ENCODE measurements at regions not wholly inside any gene's neighbourhood (a gene's known extent, or its start where the extent isn't known, plus 50 kb on each side); places are given as distances from the start of the nearest gene placed in this dataset.

GRCh38 chr9:115400796-115401195 lies 282.8 kb upstream of the TNC start:
- H3K4me3 ChIP-seq (ENCODE audit: low read depth, low read length) = no peak overlapping the region
- peak; percentile 83 for DNase-seq (ENCODE audit: low read depth)
- in situ Hi-C loops (cut with HindIII; ENCODE audit: low sequenced_read_pairs) = no loop called here
- TF ChIP-seq CTCF (IDR thresholded peaks at IDR 0.05; ENCODE audit: low read depth, low read length, missing control alignments) = no peak

GRCh38 chr9:115401756-115402327 lies 283.9 kb upstream of the TNC start:
- in situ Hi-C loops (cut with HindIII; ENCODE audit: low sequenced_read_pairs) = no loop called here
- no peak for DNase-seq (ENCODE audit: low read depth)
- no peak overlapping the region for H3K4me3 ChIP-seq (ENCODE audit: low read depth, low read length)
- no peak for TF ChIP-seq CTCF (IDR thresholded peaks at IDR 0.05; ENCODE audit: low read depth, low read length, missing control alignments)

- in situ Hi-C loops (cut with HindIII; ENCODE audit: low sequenced_read_pairs) = no loop called here
- no peak for DNase-seq (ENCODE audit: low read depth)
These were observed 285.8 kb upstream of the TNC start for GRCh38 chr9:115403753-115404152.

GRCh38 chr9:115404311-115404710 lies 286.4 kb upstream of the TNC start:
- in situ Hi-C loops (cut with HindIII; ENCODE audit: low sequenced_read_pairs) = no loop called here
- DNase-seq (ENCODE audit: low read depth) = no peak

More at GRCh38 chr9:115403753-115404152, 285.8 kb upstream of the TNC start:
- H3K4me3 ChIP-seq (ENCODE audit: low read depth, low read length) = no peak overlapping the region
- no peak for TF ChIP-seq CTCF (IDR thresholded peaks at IDR 0.05; ENCODE audit: low read depth, low read length, missing control alignments)

GRCh38 chr9:115411516-115411915 lies 293.6 kb upstream of the TNC start:
- DNase-seq (ENCODE audit: low read depth) = no peak
- no peak overlapping the region for H3K4me3 ChIP-seq (ENCODE audit: low read depth, low read length)
- no peak for TF ChIP-seq CTCF (IDR thresholded peaks at IDR 0.05; ENCODE audit: low read depth, low read length, missing control alignments)
- in situ Hi-C loops (cut with HindIII; ENCODE audit: low sequenced_read_pairs) = no loop called here

More at GRCh38 chr9:115404311-115404710, 286.4 kb upstream of the TNC start:
- H3K4me3 ChIP-seq (ENCODE audit: low read depth, low read length) = no peak overlapping the region
- no peak for TF ChIP-seq CTCF (IDR thresholded peaks at IDR 0.05; ENCODE audit: low read depth, low read length, missing control alignments)

- no peak for DNase-seq (ENCODE audit: low read depth)
- TF ChIP-seq CTCF (IDR thresholded peaks at IDR 0.05; ENCODE audit: low read depth, low read length, missing control alignments) = no peak
- H3K4me3 ChIP-seq (ENCODE audit: low read depth, low read length) = no peak overlapping the region
- in situ Hi-C loops (cut with HindIII; ENCODE audit: low sequenced_read_pairs) = no loop called here
These were observed 294.1 kb upstream of the TNC start for GRCh38 chr9:115411993-115412452.

Data from astrocyte of the cerebellum (primary cell).